MCF 10A (cell line): ENCODE measurements at regions not wholly inside any gene's neighbourhood (a gene's known extent, or its start where the extent isn't known, plus 50 kb on each side); places are given as distances from the start of the nearest gene placed in this dataset.
A peak's percentile ranks its signal among the peaks of the same experiment; 100 is the strongest.

Source experiments
- BruUV-seq: library from RNA; stranded (reverse); fragments of 400-500 nt; replicated peaks from 2 replicates; lab custom pipeline; 2021; lab: Mats Ljungman, UMichigan
- CTCF ChIA-PET: fragments of 300-600 bp; sonication (Branson Sonifier 250); formaldehyde crosslinking; extraction: SDS; loops from one replicate; lab custom pipeline; 2021; ENCODE audit warnings: antibody characterized with exemption, inconsistent platforms; lab: Yijun Ruan, JAX
- POLR2A ChIA-PET: fragments of 300-600, 350-650 bp; sonication (Branson Sonifier 250); formaldehyde crosslinking; extraction: SDS; loops from one replicate; lab custom pipeline; 2020; ENCODE audit warnings: antibody characterized with exemption, inconsistent platforms; lab: Yijun Ruan, JAX
- DNase-seq: peaks from one replicate; pipeline ENCODE4 v3.0.0-alpha.2; 2018; ENCODE audit not compliant: unreplicated experiment
- H3K27ac Mint-ChIP-seq: one replicate; pipeline ENCODE4 v1.8.0; 2022; ENCODE audit warnings: mild to moderate bottlenecking, low read depth, mixed read lengths; ENCODE audit not compliant: unreplicated experiment
- H3K27me3 Mint-ChIP-seq: one replicate; pipeline ENCODE4 v1.8.0; 2022; ENCODE audit warnings: mixed read lengths; ENCODE audit not compliant: insufficient read depth, unreplicated experiment
- H3K36me3 Mint-ChIP-seq: one replicate; pipeline ENCODE4 v1.8.0; 2022; ENCODE audit warnings: mild to moderate bottlenecking, moderate library complexity, mixed read lengths; ENCODE audit not compliant: insufficient read depth, unreplicated experiment
- H3K4me1 Mint-ChIP-seq: one replicate; pipeline ENCODE4 v1.8.0; 2022; ENCODE audit warnings: mixed read lengths; ENCODE audit not compliant: insufficient read depth, unreplicated experiment
- H3K4me3 Mint-ChIP-seq: one replicate; pipeline ENCODE4 v1.8.0; 2022; ENCODE audit warnings: mild to moderate bottlenecking, moderate library complexity, mixed read lengths; ENCODE audit not compliant: unreplicated experiment
- H3K9me3 Mint-ChIP-seq: one replicate; pipeline ENCODE4 v1.8.0; 2022; ENCODE audit warnings: mixed read lengths; ENCODE audit not compliant: unreplicated experiment
- CTCF ChIP-seq: fragments of 200-600 bp; IDR thresholded peaks from one replicate; pipeline ENCODE4 v1.8.0; 2022; ENCODE audit warnings: antibody characterized with exemption, mild to moderate bottlenecking; ENCODE audit not compliant: unreplicated experiment
- intact Hi-C: fragments of 100-400 bp; cut with micrococcal nuclease; formaldehyde crosslinking; loops from 2 replicates; pipeline ENCODE4 v1.14.1; 2022

GRCh38 chr2:129800686-129801085 lies 178.8 kb upstream of the RAB6C start:
- H3K27ac Mint-ChIP-seq: no peak overlapping the region
- BruUV-seq: no TSS peak
- no peak for TF ChIP-seq CTCF
- no peaks in the 10 kb centered on the region for H3K9me3 Mint-ChIP-seq
- no peaks in the 10 kb centered on the region for H3K36me3 Mint-ChIP-seq
- H3K27me3 Mint-ChIP-seq: peaks cover 11% of the 10 kb centered on the region
- ChIA-PET CTCF (interaction anchor here (0.6 kb wide), 1 partner anchor 280 kb away, joined by 4 read pairs; no protein-coding TSS in a partner anchor), POLR2A (no interaction called here)
- intact Hi-C loops: no loop called here
- no peaks in the 10 kb centered on the region for H3K4me1 Mint-ChIP-seq
- H3K4me3 Mint-ChIP-seq: no peak overlapping the region
- DNase-seq: no peak

- Mint-ChIP-seq H3K27ac (no peak overlapping the region), H3K4me1 (no peaks in the 10 kb centered on the region), H3K36me3 (no peaks in the 10 kb centered on the region), H3K9me3 (no peaks in the 10 kb centered on the region), H3K4me3 (no peak overlapping the region), H3K27me3 (peaks cover 11% of the 10 kb centered on the region)
- intact Hi-C loops: no loop called here
- BruUV-seq: no TSS peak
- ChIA-PET CTCF (interaction anchor here (0.6 kb wide), 1 partner anchor 281 kb away, joined by 4 read pairs; no protein-coding TSS in a partner anchor), POLR2A (no interaction called here)
- no peak for TF ChIP-seq CTCF
- DNase-seq: peak; percentile 49
Measured at GRCh38 chr2:129801575-129801974, 177.9 kb upstream of the RAB6C start.

DNA sequence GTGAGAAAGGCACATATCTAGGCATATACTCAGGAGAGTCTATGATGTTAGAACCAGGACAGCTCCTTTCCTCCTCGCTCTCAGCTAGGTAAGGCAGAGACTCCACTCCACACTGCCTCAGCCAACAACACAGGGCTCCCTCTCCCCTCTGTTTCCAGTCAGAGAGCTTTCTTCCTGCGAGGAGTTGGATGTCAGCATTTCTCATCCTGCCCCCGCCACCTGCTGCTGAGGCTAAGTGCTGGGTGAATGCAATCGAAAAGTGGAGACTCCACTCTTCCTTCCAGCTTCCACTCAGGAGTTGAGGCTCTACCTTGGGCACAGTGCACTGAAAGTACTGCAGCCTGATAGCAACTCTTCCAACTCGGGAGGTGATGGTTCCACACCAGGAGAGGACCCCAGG lies 177.2 kb upstream of the RAB6C start:
- intact Hi-C loops: no loop called here
- DNase-seq: no peak
- POLR2A ChIA-PET: interaction anchor here (0.7 kb wide), 1 partner anchor 69 kb away, joined by 3 read pairs; no protein-coding TSS in a partner anchor
- BruUV-seq: no TSS peak
- Mint-ChIP-seq H3K27me3 (peaks cover 17% of the 10 kb centered on the region), H3K4me3 (no peak overlapping the region), H3K9me3 (no peaks in the 10 kb centered on the region), H3K27ac (no peak overlapping the region), H3K4me1 (no peaks in the 10 kb centered on the region), H3K36me3 (no peaks in the 10 kb centered on the region)
- CTCF ChIA-PET: interaction anchor here (0.6 kb wide), 1 partner anchor 8 kb away, joined by 3 read pairs; no protein-coding TSS in a partner anchor
- no peak for TF ChIP-seq CTCF

DNA sequence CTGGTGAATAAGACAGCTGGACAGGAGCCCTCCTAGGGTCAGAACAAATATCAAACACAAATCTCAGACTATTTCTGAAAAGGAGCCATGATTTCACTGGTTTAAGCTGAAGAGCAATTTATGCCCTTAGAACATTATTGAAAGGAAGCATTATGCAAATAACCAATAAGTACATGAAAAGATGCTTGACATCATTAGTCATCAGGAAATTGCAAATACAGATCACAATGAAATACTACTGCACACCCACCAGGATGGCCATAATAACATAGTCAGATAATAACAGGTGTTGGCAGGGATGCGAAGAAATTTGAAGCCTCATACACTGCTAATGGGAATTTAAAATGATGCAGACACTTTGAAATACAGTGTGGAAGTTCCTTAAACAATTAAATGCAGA lies 176.4 kb upstream of the RAB6C start:
- peaks cover 22% of the 10 kb centered on the region for H3K27me3 Mint-ChIP-seq

More for the DNA sequence above, 176.4 kb upstream of the RAB6C start:
- DNase-seq: peak; percentile 4
- intact Hi-C loops: no loop called here
- POLR2A ChIA-PET: interaction anchor here (0.7 kb wide), 1 partner anchor 68 kb away, joined by 3 read pairs; no protein-coding TSS in a partner anchor
- Mint-ChIP-seq H3K9me3 (no peaks in the 10 kb centered on the region), H3K4me1 (no peaks in the 10 kb centered on the region), H3K4me3 (no peak overlapping the region), H3K36me3 (no peaks in the 10 kb centered on the region), H3K27ac (no peak overlapping the region)
- no TSS peak for BruUV-seq
- no peak for TF ChIP-seq CTCF
- CTCF ChIA-PET: interaction anchor here (0.6 kb wide), 1 partner anchor 9 kb away, joined by 3 read pairs; no protein-coding TSS in a partner anchor
